ENCODE measurements at regions not wholly inside any gene's neighbourhood (a gene's known extent, or its start where the extent isn't known, plus 50 kb on each side); places are given as distances from the start of the nearest gene placed in this dataset.

GRCh38 chr3:170767576-170767941 lies 102.4 kb downstream of the RPL22L1 start:
- Histone ChIP-seq H3K9ac (ENCODE audit: low read depth in 1 of 2, low read length in 2 of 2) (no peak overlapping the region), H3K27me3 (ENCODE audit: control insufficient read depth in 1 of 2, insufficient read depth in 2 of 2, low read length in 2 of 2) (no peaks in the 10 kb centered on the region), H3K27ac (ENCODE audit: low read depth, low read length) (no peak overlapping the region), H3K9me3 (ENCODE audit: control insufficient read depth in 1 of 2, low read length in 2 of 2) (no peaks in the 10 kb centered on the region), H3K36me3 (ENCODE audit: control insufficient read depth in 1 of 2, insufficient read depth in 2 of 2, low read length in 2 of 2) (no peaks in the 10 kb centered on the region), H3K4me3 (ENCODE audit: low read depth in 1 of 2, low read length in 2 of 2) (no peak overlapping the region), H3K4me1 (ENCODE audit: control insufficient read depth in 1 of 2, insufficient read depth in 2 of 2, low read length in 2 of 2) (peaks cover 8 to 12% of the 10 kb centered on the region in 2 donors)

GRCh38 chr3:170766823-170767575 lies 103.0 kb downstream of the RPL22L1 start:
- peaks cover 8 to 12% of the 10 kb centered on the region in 2 donors for H3K4me1 ChIP-seq (ENCODE audit: control insufficient read depth in 1 of 2, insufficient read depth in 2 of 2, low read length in 2 of 2)
- H3K27me3 ChIP-seq (ENCODE audit: control insufficient read depth in 1 of 2, insufficient read depth in 2 of 2, low read length in 2 of 2), result no peaks in the 10 kb centered on the region
- no peaks in the 10 kb centered on the region for H3K36me3 ChIP-seq (ENCODE audit: control insufficient read depth in 1 of 2, insufficient read depth in 2 of 2, low read length in 2 of 2)
- no peak overlapping the region for H3K4me3 ChIP-seq (ENCODE audit: low read depth in 1 of 2, low read length in 2 of 2)
- no peak overlapping the region for H3K27ac ChIP-seq (ENCODE audit: low read depth, low read length)
- no peaks in the 10 kb centered on the region for H3K9me3 ChIP-seq (ENCODE audit: control insufficient read depth in 1 of 2, low read length in 2 of 2)
- no peak overlapping the region for H3K9ac ChIP-seq (ENCODE audit: low read depth in 1 of 2, low read length in 2 of 2)

GRCh38 chr3:170766253-170766652 lies 103.7 kb downstream of the RPL22L1 start:
- no peaks in the 10 kb centered on the region for H3K9me3 ChIP-seq (ENCODE audit: control insufficient read depth in 1 of 2, low read length in 2 of 2)
- H3K27ac ChIP-seq (ENCODE audit: low read depth, low read length), result no peak overlapping the region
- no peak overlapping the region for H3K9ac ChIP-seq (ENCODE audit: low read depth in 1 of 2, low read length in 2 of 2)
- no peak overlapping the region for H3K4me3 ChIP-seq (ENCODE audit: low read depth in 1 of 2, low read length in 2 of 2)
- H3K27me3 ChIP-seq (ENCODE audit: control insufficient read depth in 1 of 2, insufficient read depth in 2 of 2, low read length in 2 of 2), result no peaks in the 10 kb centered on the region
- no peaks in the 10 kb centered on the region for H3K36me3 ChIP-seq (ENCODE audit: control insufficient read depth in 1 of 2, insufficient read depth in 2 of 2, low read length in 2 of 2)
- H3K4me1 ChIP-seq (ENCODE audit: control insufficient read depth in 1 of 2, insufficient read depth in 2 of 2, low read length in 2 of 2), result peaks cover 11 to 16% of the 10 kb centered on the region in 2 donors

- Histone ChIP-seq H3K4me1 (ENCODE audit: control insufficient read depth in 1 of 2, insufficient read depth in 2 of 2, low read length in 2 of 2) (peaks cover 18 to 23% of the 10 kb centered on the region in 2 donors), H3K27me3 (ENCODE audit: control insufficient read depth in 1 of 2, insufficient read depth in 2 of 2, low read length in 2 of 2) (no peaks in the 10 kb centered on the region), H3K9ac (ENCODE audit: low read depth in 1 of 2, low read length in 2 of 2) (no peak overlapping the region), H3K9me3 (ENCODE audit: control insufficient read depth in 1 of 2, low read length in 2 of 2) (no peaks in the 10 kb centered on the region), H3K36me3 (ENCODE audit: control insufficient read depth in 1 of 2, insufficient read depth in 2 of 2, low read length in 2 of 2) (no peaks in the 10 kb centered on the region), H3K4me3 (ENCODE audit: low read depth in 1 of 2, low read length in 2 of 2) (no peak overlapping the region), H3K27ac (ENCODE audit: low read depth, low read length) (no peak overlapping the region)
Observed at GRCh38 chr3:170765419-170766078, 104.4 kb downstream of the RPL22L1 start.

GRCh38 chr3:170764017-170764416 lies 106.0 kb downstream of the RPL22L1 start:
- H3K9me3 ChIP-seq (ENCODE audit: control insufficient read depth in 1 of 2, low read length in 2 of 2), result no peaks in the 10 kb centered on the region
- H3K4me3 ChIP-seq (ENCODE audit: low read depth in 1 of 2, low read length in 2 of 2), result no peak overlapping the region
- H3K27ac ChIP-seq (ENCODE audit: low read depth, low read length), result no peak overlapping the region
- H3K4me1 ChIP-seq (ENCODE audit: control insufficient read depth in 1 of 2, insufficient read depth in 2 of 2, low read length in 2 of 2), result peaks cover 27 to 33% of the 10 kb centered on the region in 2 donors
- no peak overlapping the region for H3K9ac ChIP-seq (ENCODE audit: low read depth in 1 of 2, low read length in 2 of 2)
- H3K27me3 ChIP-seq (ENCODE audit: control insufficient read depth in 1 of 2, insufficient read depth in 2 of 2, low read length in 2 of 2), result no peaks in the 10 kb centered on the region
- H3K36me3 ChIP-seq (ENCODE audit: control insufficient read depth in 1 of 2, insufficient read depth in 2 of 2, low read length in 2 of 2), result no peaks in the 10 kb centered on the region

- Histone ChIP-seq H3K4me3 (ENCODE audit: low read depth in 1 of 2, low read length in 2 of 2) (no peak overlapping the region), H3K9ac (ENCODE audit: low read depth in 1 of 2, low read length in 2 of 2) (no peak overlapping the region), H3K27me3 (ENCODE audit: control insufficient read depth in 1 of 2, insufficient read depth in 2 of 2, low read length in 2 of 2) (no peaks in the 10 kb centered on the region), H3K9me3 (ENCODE audit: control insufficient read depth in 1 of 2, low read length in 2 of 2) (no peaks in the 10 kb centered on the region), H3K27ac (ENCODE audit: low read depth, low read length) (no peak overlapping the region), H3K36me3 (ENCODE audit: control insufficient read depth in 1 of 2, insufficient read depth in 2 of 2, low read length in 2 of 2) (no peaks in the 10 kb centered on the region), H3K4me1 (ENCODE audit: control insufficient read depth in 1 of 2, insufficient read depth in 2 of 2, low read length in 2 of 2) (peaks cover 19 to 30% of the 10 kb centered on the region in 2 donors)
Observed at GRCh38 chr3:170762064-170762463, 107.9 kb downstream of the RPL22L1 start.

GRCh38 chr3:170761103-170761502 lies 108.9 kb downstream of the RPL22L1 start:
- no peak overlapping the region for H3K4me3 ChIP-seq (ENCODE audit: low read depth in 1 of 2, low read length in 2 of 2)
- H3K9ac ChIP-seq (ENCODE audit: low read depth in 1 of 2, low read length in 2 of 2), result no peak overlapping the region
- H3K4me1 ChIP-seq (ENCODE audit: control insufficient read depth in 1 of 2, insufficient read depth in 2 of 2, low read length in 2 of 2), result peaks cover 19 to 25% of the 10 kb centered on the region in 2 donors
- no peak overlapping the region for H3K27ac ChIP-seq (ENCODE audit: low read depth, low read length)
- H3K9me3 ChIP-seq (ENCODE audit: control insufficient read depth in 1 of 2, low read length in 2 of 2), result no peaks in the 10 kb centered on the region
- H3K36me3 ChIP-seq (ENCODE audit: control insufficient read depth in 1 of 2, insufficient read depth in 2 of 2, low read length in 2 of 2), result no peaks in the 10 kb centered on the region
- no peaks in the 10 kb centered on the region for H3K27me3 ChIP-seq (ENCODE audit: control insufficient read depth in 1 of 2, insufficient read depth in 2 of 2, low read length in 2 of 2)

DNA sequence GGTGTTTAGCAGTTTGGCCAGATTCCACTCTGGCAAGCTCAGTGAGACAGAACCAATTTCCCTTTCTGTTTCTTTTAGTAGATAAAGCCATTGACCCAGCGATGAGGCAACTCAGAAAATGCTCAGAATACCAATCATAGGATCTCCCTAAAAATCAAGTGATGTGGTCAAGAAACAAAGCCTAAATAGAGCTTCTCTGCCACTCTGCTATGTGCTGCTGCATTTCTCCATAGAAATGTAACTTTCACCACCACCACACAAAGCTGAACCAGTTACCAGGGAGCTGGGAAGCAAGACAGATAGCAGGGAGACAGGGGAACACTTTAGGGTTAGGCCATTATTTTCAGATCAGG lies 109.8 kb downstream of the RPL22L1 start:
- Histone ChIP-seq H3K4me1 (ENCODE audit: control insufficient read depth in 1 of 2, insufficient read depth in 2 of 2, low read length in 2 of 2) (peaks cover 19 to 25% of the 10 kb centered on the region in 2 donors), H3K9ac (ENCODE audit: low read depth in 1 of 2, low read length in 2 of 2) (no peak overlapping the region), H3K27ac (ENCODE audit: low read depth, low read length) (no peak overlapping the region), H3K27me3 (ENCODE audit: control insufficient read depth in 1 of 2, insufficient read depth in 2 of 2, low read length in 2 of 2) (no peaks in the 10 kb centered on the region), H3K4me3 (ENCODE audit: low read depth in 1 of 2, low read length in 2 of 2) (peak overlapping the region; percentile 4 to 12), H3K9me3 (ENCODE audit: control insufficient read depth in 1 of 2, low read length in 2 of 2) (no peaks in the 10 kb centered on the region), H3K36me3 (ENCODE audit: control insufficient read depth in 1 of 2, insufficient read depth in 2 of 2, low read length in 2 of 2) (no peaks in the 10 kb centered on the region)

GRCh38 chr3:170759511-170760173 lies 110.4 kb downstream of the RPL22L1 start:
- H3K27ac ChIP-seq (ENCODE audit: low read depth, low read length), result no peak overlapping the region
- H3K36me3 ChIP-seq (ENCODE audit: control insufficient read depth in 1 of 2, insufficient read depth in 2 of 2, low read length in 2 of 2), result no peaks in the 10 kb centered on the region
- H3K9me3 ChIP-seq (ENCODE audit: control insufficient read depth in 1 of 2, low read length in 2 of 2), result no peaks in the 10 kb centered on the region
- no peak overlapping the region for H3K9ac ChIP-seq (ENCODE audit: low read depth in 1 of 2, low read length in 2 of 2)
- H3K4me3 ChIP-seq (ENCODE audit: low read depth in 1 of 2, low read length in 2 of 2), result peak overlapping the region; percentile 4 to 12
- H3K4me1 ChIP-seq (ENCODE audit: control insufficient read depth in 1 of 2, insufficient read depth in 2 of 2, low read length in 2 of 2), result peaks cover 19 to 25% of the 10 kb centered on the region in 2 donors
- no peaks in the 10 kb centered on the region for H3K27me3 ChIP-seq (ENCODE audit: control insufficient read depth in 1 of 2, insufficient read depth in 2 of 2, low read length in 2 of 2)

- Histone ChIP-seq H3K9me3 (ENCODE audit: control insufficient read depth in 1 of 2, low read length in 2 of 2) (no peaks in the 10 kb centered on the region), H3K27me3 (ENCODE audit: control insufficient read depth in 1 of 2, insufficient read depth in 2 of 2, low read length in 2 of 2) (no peaks in the 10 kb centered on the region), H3K36me3 (ENCODE audit: control insufficient read depth in 1 of 2, insufficient read depth in 2 of 2, low read length in 2 of 2) (no peaks in the 10 kb centered on the region)
Observed at GRCh38 chr3:170757038-170757437, 113.0 kb downstream of the RPL22L1 start.

More at GRCh38 chr3:170757038-170757437, 113.0 kb downstream of the RPL22L1 start:
- H3K9ac ChIP-seq (ENCODE audit: low read depth in 1 of 2, low read length in 2 of 2), result no peak overlapping the region
- no peak overlapping the region for H3K4me3 ChIP-seq (ENCODE audit: low read depth in 1 of 2, low read length in 2 of 2)
- H3K27ac ChIP-seq (ENCODE audit: low read depth, low read length), result no peak overlapping the region
- H3K4me1 ChIP-seq (ENCODE audit: control insufficient read depth in 1 of 2, insufficient read depth in 2 of 2, low read length in 2 of 2), result peaks cover 19 to 26% of the 10 kb centered on the region in 2 donors

Data from duodenal mucosa (tissue), 2 donors.